HepG2 (cell line): ENCODE measurements at regions not wholly inside any gene's neighbourhood (a gene's known extent, or its start where the extent isn't known, plus 50 kb on each side); places are given as distances from the start of the nearest gene placed in this dataset.

Source experiments
- ATAC-seq: fragments of 200-7000 bp; cut with Tn5 transposase; 3 replicates; pipeline ENCODE4 v1.9.1; 2020; ENCODE audit warnings: mild to moderate bottlenecking, moderate library complexity
- BruUV-seq: library from RNA; stranded (reverse); fragments of 400-500 nt; replicated peaks from 2 replicates; lab custom pipeline; 2021; lab: Mats Ljungman, UMichigan
- CTCF ChIA-PET: fragments of 300-600 bp; formaldehyde crosslinking; extraction: SDS; loops from one replicate; lab custom pipeline; 2021; ENCODE audit warnings: low total read pairs, inconsistent platforms, low intra/inter-chr PET ratio; lab: Yijun Ruan, JAX
- POLR2A ChIA-PET: fragments of 350-600 bp; sonication (Branson Sonifier 250); formaldehyde crosslinking; loops from one replicate; lab custom pipeline; 2020; ENCODE audit warnings: antibody characterized with exemption, inconsistent platforms; lab: Yijun Ruan, JAX
- DNase-seq: peaks from one replicate; pipeline ENCODE4 v3.0.0-alpha.2; 2015; ENCODE audit warnings: low spot score
- FAIRE-seq: peaks from 3 replicates; lab custom pipeline; 2011; peaks lifted over from hg19 to GRCh38; lab: Jason Lieb, UNC
- H2AFZ ChIP-seq: one replicate; pipeline ENCODE4 v1.6.1; 2011; ENCODE audit warnings: low read length, inconsistent platforms
- H3K27ac ChIP-seq: fragments of 300-600 bp; 3 replicates; pipeline ENCODE4 v1.8.0; 2011; ENCODE audit warnings: mixed run types, mild to moderate bottlenecking, mixed read lengths, low read length, inconsistent platforms; ENCODE audit not compliant: insufficient read depth; ENCODE audit errors: extremely low read length
- H3K27me3 ChIP-seq, 2 experiments: fragments of 200-600 bp in 1 of 2; 2 replicates in 1 of 2; 3 replicates in 1 of 2; pipeline versions ENCODE4 v1.6.0 to v1.8.0; 2011; ENCODE audit warnings: low read length in 2 of 2, mild to moderate bottlenecking in 2 of 2, moderate library complexity in 2 of 2, inconsistent platforms in 1 of 2; ENCODE audit not compliant: insufficient read depth in 2 of 2, control insufficient read depth in 1 of 2
- H3K36me3 ChIP-seq, 2 experiments: fragments of 200-600 bp in 1 of 2; replicated peaks in 1 of 2; 2 replicates in 1 of 2; 3 replicates in 1 of 2; pipeline versions ENCODE4 v1.5.1 to v1.8.0; 2011; ENCODE audit warnings: low read length in 2 of 2, inconsistent platforms in 1 of 2; ENCODE audit not compliant: insufficient read depth in 2 of 2, control insufficient read depth in 1 of 2
- H3K4me1 ChIP-seq: 2 replicates; pipeline ENCODE4 v1.5.1; 2012; ENCODE audit warnings: low read length, inconsistent platforms; ENCODE audit not compliant: insufficient read depth
- H3K4me2 ChIP-seq: 2 replicates; pipeline ENCODE4 v1.6.0; 2011; ENCODE audit warnings: low read depth, low read length, inconsistent platforms
- H3K4me3 ChIP-seq, 3 experiments: fragments of 200-600 bp in 1 of 3; sonication (generic), shearing (Covaris generic) in 1 of 3; replicated peaks in 1 of 3; 2 replicates each; pipeline ENCODE4 v1.5.1; 2011 to 2016; ENCODE audit warnings: low read length in 3 of 3, inconsistent platforms in 2 of 3, low read depth in 2 of 3, mild to moderate bottlenecking in 2 of 3, control low read depth in 1 of 3, mixed read lengths in 1 of 3; ENCODE audit not compliant: insufficient read depth in 1 of 3
- H3K79me2 ChIP-seq: one replicate; pipeline ENCODE4 v1.6.1; 2011; ENCODE audit warnings: low read length, inconsistent platforms; ENCODE audit not compliant: insufficient read depth
- H3K9ac ChIP-seq: 2 replicates; pipeline ENCODE4 v1.6.0; 2011; ENCODE audit warnings: mild to moderate bottlenecking, low read depth, low read length, inconsistent platforms; ENCODE audit not compliant: insufficient read depth
- H3K9me3 ChIP-seq: 2 replicates; pipeline ENCODE4 v1.5.1; 2012; ENCODE audit warnings: mild to moderate bottlenecking, low read length
- H4K20me1 ChIP-seq: 2 replicates; pipeline ENCODE4 v1.6.0; 2011; ENCODE audit warnings: inconsistent platforms, mild to moderate bottlenecking, low read length, moderate library complexity; ENCODE audit not compliant: insufficient read depth
- ARNTL ChIP-seq: sonication (generic); formaldehyde crosslinking; IDR thresholded peaks from 2 replicates; pipeline ENCODE4 v1.4.0; 2020; ENCODE audit warnings: mild to moderate bottlenecking, missing genetic modification reagents
- MYNN ChIP-seq: sonication (generic); formaldehyde crosslinking; IDR thresholded peaks from 2 replicates; pipeline ENCODE4 v1.4.0; 2020; ENCODE audit warnings: mild to moderate bottlenecking, low read depth, missing genetic modification reagents
- RXRB ChIP-seq: IDR thresholded peaks from 2 replicates; pipeline ENCODE4 v1.6.1; 2016; ENCODE audit warnings: borderline replicate concordance, missing genetic modification reagents, missing compliant biosample characterization
- SP140L ChIP-seq: sonication (generic); formaldehyde crosslinking; IDR thresholded peaks from 2 replicates; pipeline ENCODE4 v1.4.0; 2020; ENCODE audit warnings: missing genetic modification reagents, borderline replicate concordance
- SSRP1 ChIP-seq: IDR thresholded peaks from 2 replicates; pipeline ENCODE4 v1.6.1; 2016; ENCODE audit warnings: control low read depth
- THAP7 ChIP-seq: sonication (generic); formaldehyde crosslinking; IDR thresholded peaks from 2 replicates; pipeline ENCODE4 v1.8.1; 2023; ENCODE audit warnings: mild to moderate bottlenecking, missing genetic modification reagents
- ZMYM3 ChIP-seq: sonication (generic); formaldehyde crosslinking; IDR thresholded peaks from 2 replicates; pipeline ENCODE4 v1.5.1; 2020; ENCODE audit warnings: mild to moderate bottlenecking, missing genetic modification reagents
- ZNF496 ChIP-seq: sonication (generic); formaldehyde crosslinking; IDR thresholded peaks from 2 replicates; pipeline ENCODE4 v1.8.1; 2023; ENCODE audit warnings: mild to moderate bottlenecking, moderate library complexity, missing genetic modification reagents; ENCODE audit not compliant: insufficient replicate concordance
- ZNF501 ChIP-seq: sonication (generic); formaldehyde crosslinking; IDR thresholded peaks from 2 replicates; pipeline ENCODE4 v1.5.1; 2020; ENCODE audit warnings: mild to moderate bottlenecking, moderate library complexity, missing genetic modification reagents
- ZNF747 ChIP-seq: sonication (generic); formaldehyde crosslinking; IDR thresholded peaks from 2 replicates; pipeline ENCODE4 v1.8.1; 2023; ENCODE audit warnings: missing genetic modification reagents, mild to moderate bottlenecking, borderline replicate concordance
- WGBS: methylation state at CpG from one replicate; pipeline ENCODE4 v1.1.6; 2017; ENCODE audit warnings: low lambda C conversion rate; 5-methylcytosine and 5-hydroxymethylcytosine counted together
- in situ Hi-C: cut with HindIII; loops from 2 replicates; pipeline ENCODE4 v1.10.0; 2017; ENCODE audit warnings: low pct_unique_long_range_greater_than_20kb; ENCODE audit not compliant: extremely low pct_ligation_motif_present
- intact Hi-C: fragments of 100-400 bp; cut with micrococcal nuclease; formaldehyde crosslinking; loops from one replicate; pipeline ENCODE4 v1.10.0; 2022; ENCODE audit not compliant: unreplicated experiment
- TF ChIP-seq, protein P1 (sequence below): sonication (generic); formaldehyde crosslinking; IDR thresholded peaks from 2 replicates; pipeline ENCODE4 v1.4.0; 2020; ENCODE audit warnings: missing genetic modification reagents
- TF ChIP-seq, protein P2 (sequence below): sonication (generic); formaldehyde crosslinking; IDR thresholded peaks from 2 replicates; pipeline ENCODE4 v1.8.1; 2022; ENCODE audit warnings: low read depth, mild to moderate bottlenecking, missing genetic modification reagents

GRCh38 chr6:3619800-3620199 is 131.7 kb downstream of the PXDC1 start (continued):
- TF ChIP-seq SP140L: no peak

GRCh38 chr6:3619201-3619600 is 132.3 kb downstream of the PXDC1 start:
- TF ChIP-seq ZMYM3 (CRISPR knock-in tag): no peak
- no peak for TF ChIP-seq ZNF496 (CRISPR knock-in tag)
- TF ChIP-seq MYNN (CRISPR knock-in tag): no peak
- TF ChIP-seq SSRP1 (CRISPR knock-in tag): no peak
- no peak for TF ChIP-seq ARNTL (CRISPR knock-in tag)
- TF ChIP-seq, protein P1, sequence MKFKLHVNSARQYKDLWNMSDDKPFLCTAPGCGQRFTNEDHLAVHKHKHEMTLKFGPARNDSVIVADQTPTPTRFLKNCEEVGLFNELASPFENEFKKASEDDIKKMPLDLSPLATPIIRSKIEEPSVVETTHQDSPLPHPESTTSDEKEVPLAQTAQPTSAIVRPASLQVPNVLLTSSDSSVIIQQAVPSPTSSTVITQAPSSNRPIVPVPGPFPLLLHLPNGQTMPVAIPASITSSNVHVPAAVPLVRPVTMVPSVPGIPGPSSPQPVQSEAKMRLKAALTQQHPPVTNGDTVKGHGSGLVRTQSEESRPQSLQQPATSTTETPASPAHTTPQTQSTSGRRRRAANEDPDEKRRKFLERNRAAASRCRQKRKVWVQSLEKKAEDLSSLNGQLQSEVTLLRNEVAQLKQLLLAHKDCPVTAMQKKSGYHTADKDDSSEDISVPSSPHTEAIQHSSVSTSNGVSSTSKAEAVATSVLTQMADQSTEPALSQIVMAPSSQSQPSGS (CRISPR knock-in tag): no peak
- no peak for TF ChIP-seq ZNF747 (CRISPR knock-in tag)
- no peak for TF ChIP-seq RXRB (CRISPR knock-in tag)
- TF ChIP-seq, protein P2, sequence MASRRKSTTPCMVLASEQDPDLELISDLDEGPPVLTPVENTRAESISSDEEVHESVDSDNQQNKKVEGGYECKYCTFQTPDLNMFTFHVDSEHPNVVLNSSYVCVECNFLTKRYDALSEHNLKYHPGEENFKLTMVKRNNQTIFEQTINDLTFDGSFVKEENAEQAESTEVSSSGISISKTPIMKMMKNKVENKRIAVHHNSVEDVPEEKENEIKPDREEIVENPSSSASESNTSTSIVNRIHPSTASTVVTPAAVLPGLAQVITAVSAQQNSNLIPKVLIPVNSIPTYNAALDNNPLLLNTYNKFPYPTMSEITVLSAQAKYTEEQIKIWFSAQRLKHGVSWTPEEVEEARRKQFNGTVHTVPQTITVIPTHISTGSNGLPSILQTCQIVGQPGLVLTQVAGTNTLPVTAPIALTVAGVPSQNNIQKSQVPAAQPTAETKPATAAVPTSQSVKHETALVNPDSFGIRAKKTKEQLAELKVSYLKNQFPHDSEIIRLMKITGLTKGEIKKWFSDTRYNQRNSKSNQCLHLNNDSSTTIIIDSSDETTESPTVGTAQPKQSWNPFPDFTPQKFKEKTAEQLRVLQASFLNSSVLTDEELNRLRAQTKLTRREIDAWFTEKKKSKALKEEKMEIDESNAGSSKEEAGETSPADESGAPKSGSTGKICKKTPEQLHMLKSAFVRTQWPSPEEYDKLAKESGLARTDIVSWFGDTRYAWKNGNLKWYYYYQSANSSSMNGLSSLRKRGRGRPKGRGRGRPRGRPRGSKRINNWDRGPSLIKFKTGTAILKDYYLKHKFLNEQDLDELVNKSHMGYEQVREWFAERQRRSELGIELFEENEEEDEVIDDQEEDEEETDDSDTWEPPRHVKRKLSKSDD (CRISPR knock-in tag): no peak
- no peak for TF ChIP-seq THAP7
- TF ChIP-seq ZNF501 (CRISPR knock-in tag): no peak
- Histone ChIP-seq H3K36me3 (no peaks in the 10 kb centered on the region), H3K4me3 (no peak overlapping the region), H3K9me3 (no peaks in the 10 kb centered on the region), H4K20me1 (no peaks in the 10 kb centered on the region; the same call in 1 of the 2 replicates), H3K79me2 (no peaks in the 10 kb centered on the region), H3K9ac (no peak overlapping the region), H3K4me1 (0 out of 2 replicates have a peak, but pooled peaks cover 4% of the 10 kb centered on the region), H3K4me2 (no peak overlapping the region), H3K27ac (no peak overlapping the region), H3K27me3 (peaks cover 6 to 64% of the 10 kb centered on the region in 2 experiments; a peak in 4 of 5 replicates), H2AFZ (no peak overlapping the region)
- in situ Hi-C loops: no loop called here
- CTCF ChIA-PET: no interaction called here
- FAIRE-seq (no peak), DNase-seq (no peak), ATAC-seq (no peak)
- intact Hi-C loops: no loop called here
- POLR2A ChIA-PET: no interaction called here
- BruUV-seq: no TSS peak
- WGBS: 77% methylated on average over 7 of the region's 7 CpGs
